H9 (cell line): ENCODE measurements at regions not wholly inside any gene's neighbourhood (a gene's known extent, or its start where the extent isn't known, plus 50 kb on each side); places are given as distances from the start of the nearest gene placed in this dataset.

Experiments
- DNase-seq: peaks from one replicate; pipeline ENCODE4 v3.0.0-alpha.2; 2017
- H2AFZ ChIP-seq: one replicate; pipeline ENCODE4 v1.6.1; 2013; ENCODE audit warnings: mild to moderate bottlenecking, low read length, control low read depth, moderate library complexity
- H2AK5ac ChIP-seq: 2 replicates; pipeline ENCODE4 v1.6.1; 2013; ENCODE audit warnings: low read length, control low read depth, mixed read lengths; ENCODE audit not compliant: insufficient read length
- H2BK120ac ChIP-seq: one replicate; pipeline ENCODE4 v1.6.1; 2013; ENCODE audit warnings: low read depth, mild to moderate bottlenecking, low read length, control low read depth, inconsistent platforms; ENCODE audit not compliant: poor library complexity, severe bottlenecking
- H2BK12ac ChIP-seq: 2 replicates; pipeline ENCODE4 v1.6.1; 2013; ENCODE audit warnings: low read length, control low read depth, mixed read lengths, low read depth; ENCODE audit not compliant: insufficient read length
- H2BK15ac ChIP-seq: 2 replicates; pipeline ENCODE4 v1.6.1; 2013; ENCODE audit warnings: low read depth, low read length, control low read depth
- H2BK20ac ChIP-seq: one replicate; pipeline ENCODE4 v1.6.1; 2013; ENCODE audit warnings: low read depth, mild to moderate bottlenecking, low read length, control low read depth, inconsistent platforms; ENCODE audit not compliant: poor library complexity, severe bottlenecking
- H2BK5ac ChIP-seq: 2 replicates; pipeline ENCODE4 v1.6.1; 2013; ENCODE audit warnings: low read length, control low read depth, mixed read lengths; ENCODE audit not compliant: insufficient read length
- H3K14ac ChIP-seq: 2 replicates; pipeline ENCODE4 v1.6.1; 2013; ENCODE audit warnings: low read length, control low read depth; ENCODE audit not compliant: insufficient read depth
- H3K18ac ChIP-seq: 2 replicates; pipeline ENCODE4 v1.6.1; 2013; ENCODE audit warnings: low read depth, mild to moderate bottlenecking, mixed read lengths, low read length, control low read depth; ENCODE audit not compliant: insufficient read length
- H3K23ac ChIP-seq: 2 replicates; pipeline ENCODE4 v1.6.1; 2013; ENCODE audit warnings: low read length, control low read depth, mixed read lengths, low read depth; ENCODE audit not compliant: insufficient read length
- H3K23me2 ChIP-seq: 2 replicates; pipeline ENCODE4 v1.6.1; 2013; ENCODE audit warnings: low read depth, mild to moderate bottlenecking, mixed read lengths, low read length, control low read depth; ENCODE audit not compliant: insufficient read length, poor library complexity, severe bottlenecking
- H3K27ac ChIP-seq: 2 replicates; pipeline ENCODE4 v1.5.1; 2013; ENCODE audit warnings: low read length, control low read depth, mixed read lengths, low read depth; ENCODE audit not compliant: insufficient read length
- H3K27me3 ChIP-seq: 2 replicates; pipeline ENCODE4 v1.6.1; 2013; ENCODE audit warnings: low read length, control low read depth, inconsistent platforms; ENCODE audit not compliant: insufficient read depth
- H3K4ac ChIP-seq: 2 replicates; pipeline ENCODE4 v1.6.1; 2013; ENCODE audit warnings: low read depth, mild to moderate bottlenecking, control low read depth, inconsistent platforms, low read length, moderate library complexity
- H3K4me1 ChIP-seq: 2 replicates; pipeline ENCODE4 v1.6.1; 2013; ENCODE audit warnings: low read length, control low read depth, inconsistent platforms; ENCODE audit not compliant: insufficient read depth
- H3K4me2 ChIP-seq: 2 replicates; pipeline ENCODE4 v1.6.1; 2013; ENCODE audit warnings: low read length, control low read depth, mixed read lengths; ENCODE audit not compliant: insufficient read length, insufficient read depth
- H3K56ac ChIP-seq: 2 replicates; pipeline ENCODE4 v1.6.1; 2013; ENCODE audit warnings: low read depth, mild to moderate bottlenecking, mixed read lengths, low read length, control low read depth; ENCODE audit not compliant: insufficient read length
- H3K79me1 ChIP-seq: 2 replicates; pipeline ENCODE4 v1.6.1; 2013; ENCODE audit warnings: low read depth, mild to moderate bottlenecking, moderate library complexity, low read length, control low read depth, inconsistent platforms; ENCODE audit not compliant: insufficient read depth, poor library complexity, severe bottlenecking
- H3K79me2 ChIP-seq: 2 replicates; pipeline ENCODE4 v1.6.1; 2013; ENCODE audit warnings: low read length, control low read depth, inconsistent platforms; ENCODE audit not compliant: insufficient read depth
- H3K9ac ChIP-seq: 2 replicates; pipeline ENCODE4 v1.6.1; 2013; ENCODE audit warnings: low read length, control low read depth, mixed read lengths; ENCODE audit not compliant: insufficient read length; ENCODE audit errors: extremely low read depth
- H3K9me3 ChIP-seq: one replicate; pipeline ENCODE4 v1.6.1; 2013; ENCODE audit warnings: low read depth, low read length, inconsistent platforms; ENCODE audit not compliant: control insufficient read depth
- H3T11ph ChIP-seq: one replicate; pipeline ENCODE4 v1.6.1; 2013; ENCODE audit warnings: mild to moderate bottlenecking, low read length, control low read depth, inconsistent platforms
- H4K20me1 ChIP-seq: one replicate; pipeline ENCODE4 v1.6.1; 2013; ENCODE audit not compliant: control insufficient read depth, insufficient read length, insufficient read depth
- H4K5ac ChIP-seq: 2 replicates; pipeline ENCODE4 v1.6.1; 2013; ENCODE audit warnings: low read depth, mild to moderate bottlenecking, mixed read lengths, low read length, control low read depth; ENCODE audit not compliant: insufficient read length
- H4K8ac ChIP-seq: replicated peaks from 2 replicates; pipeline ENCODE4 v1.6.1; 2013; ENCODE audit warnings: low read length, control low read depth, mixed read lengths, low read depth; ENCODE audit not compliant: insufficient read length
- H4K91ac ChIP-seq: 2 replicates; pipeline ENCODE4 v1.6.1; 2013; ENCODE audit warnings: low read depth, mild to moderate bottlenecking, moderate library complexity, mixed read lengths, low read length, control low read depth; ENCODE audit not compliant: insufficient read length
- H3K27ac Mint-ChIP-seq, 3 experiments: 2 replicates in 2 of 3; 3 replicates in 1 of 3; pipeline ENCODE4 v1.8.0; 2020 to 2021; ENCODE audit warnings: mixed read lengths in 3 of 3, mild to moderate bottlenecking in 1 of 3, moderate library complexity in 1 of 3
- H3K27me3 Mint-ChIP-seq: 2 replicates; pipeline ENCODE4 v1.8.0; 2021; ENCODE audit warnings: low read depth, mild to moderate bottlenecking, moderate library complexity, mixed read lengths
- H3K36me3 Mint-ChIP-seq, 3 experiments: 2 replicates in 2 of 3; 3 replicates in 1 of 3; pipeline ENCODE4 v1.8.0; 2020 to 2021; ENCODE audit warnings: low read depth in 3 of 3, mixed read lengths in 3 of 3; ENCODE audit not compliant: insufficient read depth in 1 of 3
- H3K4me1 Mint-ChIP-seq, 2 experiments: 2 replicates each; pipeline ENCODE4 v1.8.0; 2020; ENCODE audit warnings: mixed read lengths in 2 of 2
- H3K4me3 Mint-ChIP-seq, 2 experiments: 2 replicates in 1 of 2; 3 replicates in 1 of 2; pipeline ENCODE4 v1.8.0; 2020 to 2021; ENCODE audit warnings: mild to moderate bottlenecking in 2 of 2, mixed read lengths in 2 of 2, moderate library complexity in 1 of 2
- H3K9me3 Mint-ChIP-seq, 2 experiments: 2 replicates in 1 of 2; 3 replicates in 1 of 2; pipeline ENCODE4 v1.8.0; 2020; ENCODE audit warnings: mild to moderate bottlenecking in 2 of 2, mixed read lengths in 2 of 2, moderate library complexity in 1 of 2
- CTCF ChIP-seq: fragments of 200-600 bp; sonication (generic); conservative IDR thresholded peaks from 3 replicates; pipeline ENCODE4 v1.8.0; 2021; ENCODE audit warnings: antibody characterized with exemption, mild to moderate bottlenecking
- WGBS: extraction: QIAGEN DNeasy Blood & Tissue Kit; methylation state at CpG from one replicate; pipeline ENCODE4 v1.1.7; 2013; ENCODE audit warnings: missing lambda C conversion rate, low lambda C conversion rate, mixed read lengths; ENCODE audit not compliant: insufficient read length; ENCODE audit errors: extremely low coverage; 5-methylcytosine and 5-hydroxymethylcytosine counted together

- H3K9ac ChIP-seq: no peak overlapping the region
- no peaks in the 10 kb centered on the region for H3K27me3 ChIP-seq
- no peak overlapping the region for H2BK20ac ChIP-seq
- no peak overlapping the region for H2BK5ac ChIP-seq
- no peak overlapping the region for H4K91ac ChIP-seq
- H4K5ac ChIP-seq: no peak overlapping the region
- no peak overlapping the region for H2AK5ac ChIP-seq
- no peak for TF ChIP-seq CTCF
- H3K4me2 ChIP-seq: no peak overlapping the region
- H3K79me2 ChIP-seq: no peaks in the 10 kb centered on the region
- H2BK120ac ChIP-seq: no peak overlapping the region
- no peak overlapping the region for H2BK12ac ChIP-seq
- peaks cover 10% of the 10 kb centered on the region for H3K27me3 Mint-ChIP-seq
- no peak for DNase-seq
- no peak overlapping the region for H3K4ac ChIP-seq
- peaks cover 3% of the 10 kb centered on the region; the same call in 1 of the 2 replicates for H3K4me1 ChIP-seq
- no peak overlapping the region for H2AFZ ChIP-seq
- H3K27ac ChIP-seq: no peak overlapping the region
- H3K14ac ChIP-seq: no peak overlapping the region
- H3K56ac ChIP-seq: no peak overlapping the region
- H4K20me1 ChIP-seq: no peaks in the 10 kb centered on the region
- no peak overlapping the region for H4K8ac ChIP-seq
- no peak overlapping the region for H3K18ac ChIP-seq
- peaks cover 10 to 11% of the 10 kb centered on the region in 2 experiments for H3K4me1 Mint-ChIP-seq
- no peaks in the 10 kb centered on the region for H3K9me3 ChIP-seq
- H3K27ac Mint-ChIP-seq: no peak overlapping the region
- H3T11ph ChIP-seq: no peak overlapping the region
- H2BK15ac ChIP-seq: no peak overlapping the region
- WGBS: no CpG with 5 or more reads among the region's 12 CpGs
- no peak overlapping the region for H3K23ac ChIP-seq
- H3K9me3 Mint-ChIP-seq: no peaks in the 10 kb centered on the region
- no peaks in the 10 kb centered on the region for H3K23me2 ChIP-seq
- H3K36me3 Mint-ChIP-seq: no peaks in the 10 kb centered on the region
- H3K4me3 Mint-ChIP-seq: no peak overlapping the region
- no peaks in the 10 kb centered on the region for H3K79me1 ChIP-seq
These were observed 397.9 kb downstream of the TNS3 start for GRCh38 chr7:47183862-47184590.
